Endodermal cell (in vitro differentiated cells): ENCODE measurements at regions not wholly inside any gene's neighbourhood (a gene's known extent, or its start where the extent isn't known, plus 50 kb on each side); places are given as distances from the start of the nearest gene placed in this dataset.

Source experiments
- DNase-seq: peaks from one replicate; pipeline ENCODE4 v3.0.0-alpha.2; 2017
- H3K27ac ChIP-seq: 2 replicates; pipeline ENCODE4 v1.5.1; 2013; ENCODE audit warnings: mild to moderate bottlenecking, low read depth, low read length, moderate library complexity
- H3K27me3 ChIP-seq: 2 replicates; pipeline ENCODE4 v1.6.1; 2013; ENCODE audit warnings: mild to moderate bottlenecking, low read length, moderate library complexity; ENCODE audit not compliant: insufficient read depth, control insufficient read depth, poor library complexity, severe bottlenecking
- H3K36me3 ChIP-seq: 2 replicates; pipeline ENCODE4 v1.7.0; 2013; ENCODE audit warnings: mild to moderate bottlenecking, low read length, moderate library complexity; ENCODE audit not compliant: control insufficient read depth, insufficient read depth
- H3K4me1 ChIP-seq: one replicate; pipeline ENCODE4 v1.7.0; 2013; ENCODE audit warnings: low read length; ENCODE audit not compliant: control insufficient read depth, insufficient read depth
- H3K4me3 ChIP-seq: 2 replicates; pipeline ENCODE4 v1.5.1; 2013; ENCODE audit warnings: mild to moderate bottlenecking, low read length, moderate library complexity
- H3K9ac ChIP-seq: 2 replicates; pipeline ENCODE4 v1.6.1; 2013; ENCODE audit warnings: mild to moderate bottlenecking, low read length, moderate library complexity; ENCODE audit not compliant: poor library complexity, severe bottlenecking; ENCODE audit errors: extremely low read depth
- H3K9me3 ChIP-seq: 2 replicates; pipeline ENCODE4 v1.6.1; 2013; ENCODE audit warnings: mild to moderate bottlenecking, low read length, moderate library complexity; ENCODE audit not compliant: control insufficient read depth
- H3K27ac Mint-ChIP-seq: 2 replicates; pipeline ENCODE4 v1.8.0; 2020; ENCODE audit warnings: mixed read lengths
- H3K27me3 Mint-ChIP-seq: 2 replicates; pipeline ENCODE4 v1.8.0; 2021; ENCODE audit warnings: mild to moderate bottlenecking, mixed read lengths; ENCODE audit not compliant: insufficient read depth
- H3K36me3 Mint-ChIP-seq: 2 replicates; pipeline ENCODE4 v1.8.0; 2020; ENCODE audit warnings: low read depth, mixed read lengths
- H3K4me1 Mint-ChIP-seq: 2 replicates; pipeline ENCODE4 v1.8.0; 2020; ENCODE audit warnings: mixed read lengths
- H3K4me3 Mint-ChIP-seq: 2 replicates; pipeline ENCODE4 v1.8.0; 2020; ENCODE audit warnings: mild to moderate bottlenecking, moderate library complexity, mixed read lengths
- H3K9me3 Mint-ChIP-seq: 2 replicates; pipeline ENCODE4 v1.8.0; 2020; ENCODE audit warnings: mild to moderate bottlenecking, mixed read lengths
- WGBS, 2 experiments: methylation state at CpG; one replicate each; pipeline versions ENCODE4 v1.1.5 to v1.1.7; 2013; ENCODE audit warnings: missing lambda C conversion rate in 2 of 2, mixed read lengths in 1 of 2; ENCODE audit not compliant: insufficient coverage in 1 of 2, insufficient read length in 1 of 2; 5-methylcytosine and 5-hydroxymethylcytosine counted together
- TF ChIP-seq, protein P1 (sequence below): fragments of 200-600 bp; sonication (generic); conservative IDR thresholded peaks from 2 replicates; pipeline ENCODE4 v1.5.0; 2021; ENCODE audit warnings: antibody characterized with exemption, mild to moderate bottlenecking

- no peak overlapping the region for H3K9ac ChIP-seq
Measured at GRCh38 chr12:98146487-98146886, 368.9 kb upstream of the TMPO start.

GRCh38 chr12:98149270-98149669 lies 366.1 kb upstream of the TMPO start:
- H3K27ac Mint-ChIP-seq: no peak overlapping the region
- no peak overlapping the region for H3K4me3 ChIP-seq
- H3K9ac ChIP-seq: no peak overlapping the region
- H3K9me3 Mint-ChIP-seq: peaks cover 2% of the 10 kb centered on the region
- H3K27me3 ChIP-seq: no peaks in the 10 kb centered on the region
- peaks cover 2% of the 10 kb centered on the region for H3K4me1 ChIP-seq
- H3K36me3 ChIP-seq: no peaks in the 10 kb centered on the region
- no peaks in the 10 kb centered on the region for H3K36me3 Mint-ChIP-seq
- DNase-seq: no peak
- no peaks in the 10 kb centered on the region for H3K27me3 Mint-ChIP-seq
- no peaks in the 10 kb centered on the region for H3K9me3 ChIP-seq
- TF ChIP-seq, protein P1, sequence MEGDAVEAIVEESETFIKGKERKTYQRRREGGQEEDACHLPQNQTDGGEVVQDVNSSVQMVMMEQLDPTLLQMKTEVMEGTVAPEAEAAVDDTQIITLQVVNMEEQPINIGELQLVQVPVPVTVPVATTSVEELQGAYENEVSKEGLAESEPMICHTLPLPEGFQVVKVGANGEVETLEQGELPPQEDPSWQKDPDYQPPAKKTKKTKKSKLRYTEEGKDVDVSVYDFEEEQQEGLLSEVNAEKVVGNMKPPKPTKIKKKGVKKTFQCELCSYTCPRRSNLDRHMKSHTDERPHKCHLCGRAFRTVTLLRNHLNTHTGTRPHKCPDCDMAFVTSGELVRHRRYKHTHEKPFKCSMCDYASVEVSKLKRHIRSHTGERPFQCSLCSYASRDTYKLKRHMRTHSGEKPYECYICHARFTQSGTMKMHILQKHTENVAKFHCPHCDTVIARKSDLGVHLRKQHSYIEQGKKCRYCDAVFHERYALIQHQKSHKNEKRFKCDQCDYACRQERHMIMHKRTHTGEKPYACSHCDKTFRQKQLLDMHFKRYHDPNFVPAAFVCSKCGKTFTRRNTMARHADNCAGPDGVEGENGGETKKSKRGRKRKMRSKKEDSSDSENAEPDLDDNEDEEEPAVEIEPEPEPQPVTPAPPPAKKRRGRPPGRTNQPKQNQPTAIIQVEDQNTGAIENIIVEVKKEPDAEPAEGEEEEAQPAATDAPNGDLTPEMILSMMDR: no peak
- H3K4me3 Mint-ChIP-seq: no peak overlapping the region
- H3K4me1 Mint-ChIP-seq: peaks cover 8% of the 10 kb centered on the region
- H3K27ac ChIP-seq: no peak overlapping the region

More at GRCh38 chr12:98146487-98146886, 368.9 kb upstream of the TMPO start:
- H3K27ac ChIP-seq: no peak overlapping the region
- WGBS, 2 experiments: 84 to 95% methylated on average over 4 of the region's 4 CpGs
- Mint-ChIP-seq H3K4me3 (no peak overlapping the region), H3K27ac (no peak overlapping the region), H3K27me3 (peaks cover 1% of the 10 kb centered on the region), H3K36me3 (no peaks in the 10 kb centered on the region), H3K4me1 (peaks cover 10% of the 10 kb centered on the region), H3K9me3 (peaks cover 2% of the 10 kb centered on the region)
- no peaks in the 10 kb centered on the region for H3K9me3 ChIP-seq
- H3K36me3 ChIP-seq: no peaks in the 10 kb centered on the region
- DNase-seq: no peak
- H3K4me1 ChIP-seq: peaks cover 2% of the 10 kb centered on the region
- H3K27me3 ChIP-seq: no peaks in the 10 kb centered on the region
- H3K4me3 ChIP-seq: no peak overlapping the region
- TF ChIP-seq, protein P1: no peak

DNA sequence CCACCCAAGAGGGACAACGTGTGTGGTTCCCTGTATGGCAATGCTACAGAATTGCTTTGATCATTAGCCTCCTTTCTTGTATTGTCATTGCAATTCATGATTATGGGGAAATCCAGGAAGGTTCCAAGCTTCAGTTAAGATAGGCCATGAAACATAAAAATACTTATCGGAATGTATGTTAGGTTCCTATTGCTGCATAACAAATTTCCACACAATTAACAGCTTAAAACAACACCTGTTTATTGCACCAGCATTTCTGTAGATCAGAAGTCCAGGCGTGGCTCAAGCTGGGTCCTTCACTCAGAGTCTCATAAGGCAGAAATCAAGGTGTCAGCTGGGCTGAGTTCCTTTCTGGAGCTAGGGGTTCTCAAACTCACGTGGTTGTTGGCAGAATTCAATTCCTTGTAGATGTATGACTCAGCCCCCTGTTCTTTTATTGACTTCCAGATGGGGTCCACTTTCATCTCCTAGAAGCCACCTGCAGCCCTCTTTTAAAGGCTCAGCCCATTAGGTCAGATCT lies 365.6 kb upstream of the TMPO start:
- peaks cover 2% of the 10 kb centered on the region for H3K9me3 Mint-ChIP-seq
- H3K27ac Mint-ChIP-seq: no peak overlapping the region
- H3K4me1 Mint-ChIP-seq: peaks cover 11% of the 10 kb centered on the region
- H3K9me3 ChIP-seq: no peaks in the 10 kb centered on the region
- no peaks in the 10 kb centered on the region for H3K36me3 ChIP-seq
- H3K27me3 Mint-ChIP-seq: no peaks in the 10 kb centered on the region
- H3K36me3 Mint-ChIP-seq: no peaks in the 10 kb centered on the region
- no peak overlapping the region for H3K27ac ChIP-seq
- no peaks in the 10 kb centered on the region for H3K27me3 ChIP-seq
- TF ChIP-seq, protein P1: no peak
- no peak overlapping the region for H3K4me3 ChIP-seq
- H3K4me3 Mint-ChIP-seq: no peak overlapping the region
- H3K4me1 ChIP-seq: peaks cover 6% of the 10 kb centered on the region
- H3K9ac ChIP-seq: no peak overlapping the region
- DNase-seq: no peak
- 92 to 97% methylated on average over 3 to 4 of the region's 4 CpGs for WGBS, 2 experiments
